Thymus (tissue), 11 donors: ENCODE measurements at regions not wholly inside any gene's neighbourhood (a gene's known extent, or its start where the extent isn't known, plus 50 kb on each side); places are given as distances from the start of the nearest gene placed in this dataset.

Source experiments
- DNase-seq, 9 donors: peaks; one replicate each; pipeline ENCODE4 v3.0.0-alpha.2; 2013; ENCODE audit warnings: low spot score in 9 of 9, low read depth in 6 of 9, missing footprints in 1 of 9
- H3K27ac ChIP-seq, 2 donors: one replicate each; pipeline ENCODE4 v1.5.1; 2013; ENCODE audit warnings: control low read depth in 1 of 2, low read depth in 1 of 2, low read length in 1 of 2, mild to moderate bottlenecking in 1 of 2, moderate library complexity in 1 of 2
- H3K27me3 ChIP-seq, 2 donors: one replicate each; pipeline ENCODE4 v1.5.1; 2013; ENCODE audit warnings: low read length in 1 of 2; ENCODE audit not compliant: control insufficient read depth in 2 of 2, insufficient read depth in 1 of 2
- H3K36me3 ChIP-seq, 2 donors: one replicate each; pipeline ENCODE4 v1.5.1; 2013; ENCODE audit warnings: low read length in 1 of 2, mild to moderate bottlenecking in 1 of 2, moderate library complexity in 1 of 2; ENCODE audit not compliant: control insufficient read depth in 2 of 2, insufficient read depth in 2 of 2
- H3K4me1 ChIP-seq, 2 donors: one replicate each; pipeline ENCODE4 v1.5.1; 2013; ENCODE audit warnings: low read length in 2 of 2; ENCODE audit not compliant: control insufficient read depth in 2 of 2, insufficient read depth in 2 of 2
- H3K4me3 ChIP-seq, 2 donors: one replicate each; pipeline ENCODE4 v1.5.1; 2013; ENCODE audit warnings: low read length in 2 of 2, control low read depth in 1 of 2, mild to moderate bottlenecking in 1 of 2
- H3K9me3 ChIP-seq, 2 donors: one replicate each; pipeline ENCODE4 v1.5.1; 2013; ENCODE audit warnings: low read length in 1 of 2, mild to moderate bottlenecking in 1 of 2; ENCODE audit not compliant: control insufficient read depth in 2 of 2, insufficient read depth in 1 of 2
- WGBS: extraction: QIAGEN DNeasy Blood & Tissue Kit; methylation state at CpG from one replicate; pipeline ENCODE4 v1.1.7; 2013; 5-methylcytosine and 5-hydroxymethylcytosine counted together
- donor health status: healthy.

- Histone ChIP-seq H3K4me1 (no peaks in the 10 kb centered on the region), H3K9me3 (no peaks in the 10 kb centered on the region), H3K4me3 (no peak overlapping the region), H3K27ac (no peak overlapping the region), H3K27me3 (no peaks in the 10 kb centered on the region), H3K36me3 (no peaks in the 10 kb centered on the region)
- 90% methylated on average over 5 of the region's 5 CpGs for WGBS
- no peak for DNase-seq
Measured at GRCh38 chr11:130737041-130737830, 179.0 kb downstream of the SNX19 start.

GRCh38 chr11:130737866-130738431 is 178.3 kb downstream of the SNX19 start:
- DNase-seq: no peak
- no peaks in the 10 kb centered on the region for H3K36me3 ChIP-seq
- no peaks in the 10 kb centered on the region for H3K4me1 ChIP-seq
- H3K27ac ChIP-seq: no peak overlapping the region
- H3K27me3 ChIP-seq: no peaks in the 10 kb centered on the region
- 88% methylated on average over 12 of the region's 12 CpGs for WGBS
- H3K4me3 ChIP-seq: no peak overlapping the region
- H3K9me3 ChIP-seq: no peaks in the 10 kb centered on the region

GRCh38 chr11:130738611-130739010 is 177.7 kb downstream of the SNX19 start:
- no peaks in the 10 kb centered on the region for H3K36me3 ChIP-seq
- no peak overlapping the region for H3K4me3 ChIP-seq
- no peak for DNase-seq
- 92% methylated on average over 3 of the region's 3 CpGs for WGBS
- H3K27me3 ChIP-seq: no peaks in the 10 kb centered on the region
- no peak overlapping the region for H3K27ac ChIP-seq
- H3K4me1 ChIP-seq: no peaks in the 10 kb centered on the region
- no peaks in the 10 kb centered on the region for H3K9me3 ChIP-seq

- no peaks in the 10 kb centered on the region for H3K27me3 ChIP-seq
- no peak for DNase-seq
- H3K36me3 ChIP-seq: no peaks in the 10 kb centered on the region
- no peaks in the 10 kb centered on the region for H3K4me1 ChIP-seq
- WGBS: 97% methylated on average over 4 of the region's 4 CpGs
- H3K4me3 ChIP-seq: no peak overlapping the region
- H3K9me3 ChIP-seq: no peaks in the 10 kb centered on the region
- H3K27ac ChIP-seq: no peak overlapping the region
Measured at GRCh38 chr11:130740819-130741218, 175.5 kb downstream of the SNX19 start.

GRCh38 chr11:130744794-130745193 is 171.5 kb downstream of the SNX19 start:
- Histone ChIP-seq H3K9me3 (no peaks in the 10 kb centered on the region), H3K4me3 (no peak overlapping the region), H3K27me3 (no peaks in the 10 kb centered on the region), H3K27ac (no peak overlapping the region), H3K4me1 (no peaks in the 10 kb centered on the region), H3K36me3 (no peaks in the 10 kb centered on the region)
- 94% methylated on average over 3 of the region's 3 CpGs for WGBS
- DNase-seq: no peak

GRCh38 chr11:130749216-130749615 is 167.1 kb downstream of the SNX19 start:
- WGBS: 84% methylated on average over 2 of the region's 2 CpGs
- H3K4me3 ChIP-seq: no peak overlapping the region
- DNase-seq: no peak
- H3K9me3 ChIP-seq: no peaks in the 10 kb centered on the region
- no peaks in the 10 kb centered on the region for H3K27me3 ChIP-seq
- H3K36me3 ChIP-seq: no peaks in the 10 kb centered on the region
- no peak overlapping the region for H3K27ac ChIP-seq
- H3K4me1 ChIP-seq: no peaks in the 10 kb centered on the region

GRCh38 chr11:130760515-130761125 is 155.7 kb downstream of the SNX19 start:
- no peaks in the 10 kb centered on the region for H3K9me3 ChIP-seq
- no peak overlapping the region for H3K4me3 ChIP-seq
- no peak for DNase-seq
- no peaks in the 10 kb centered on the region for H3K36me3 ChIP-seq
- no peaks in the 10 kb centered on the region for H3K4me1 ChIP-seq
- H3K27me3 ChIP-seq: no peaks in the 10 kb centered on the region
- 76% methylated on average over 6 of the region's 6 CpGs for WGBS
- H3K27ac ChIP-seq: no peak overlapping the region

GRCh38 chr11:130761560-130762220 is 154.6 kb downstream of the SNX19 start:
- no peak for DNase-seq
- H3K27ac ChIP-seq: no peak overlapping the region
- WGBS: 92% methylated on average over 3 of the region's 3 CpGs

GRCh38 chr11:130762638-130763037 is 153.6 kb downstream of the SNX19 start:
- DNase-seq: no peak
- no peak overlapping the region for H3K4me3 ChIP-seq
- no peaks in the 10 kb centered on the region for H3K27me3 ChIP-seq
- 90% methylated on average over 7 of the region's 7 CpGs for WGBS
- H3K36me3 ChIP-seq: no peaks in the 10 kb centered on the region
- no peaks in the 10 kb centered on the region for H3K9me3 ChIP-seq
- H3K27ac ChIP-seq: no peak overlapping the region
- no peaks in the 10 kb centered on the region for H3K4me1 ChIP-seq

More at GRCh38 chr11:130761560-130762220, 154.6 kb downstream of the SNX19 start:
- Histone ChIP-seq H3K9me3 (no peaks in the 10 kb centered on the region), H3K4me1 (no peaks in the 10 kb centered on the region), H3K27me3 (no peaks in the 10 kb centered on the region), H3K4me3 (no peak overlapping the region), H3K36me3 (no peaks in the 10 kb centered on the region)
